Neuron (in vitro differentiated cells): ENCODE measurements at regions not wholly inside any gene's neighbourhood (a gene's known extent, or its start where the extent isn't known, plus 50 kb on each side); places are given as distances from the start of the nearest gene placed in this dataset.

Experiments
- H2AFZ ChIP-seq: one replicate; pipeline ENCODE4 v1.6.1; 2013; ENCODE audit warnings: low read depth, mild to moderate bottlenecking, inconsistent platforms, low read length, moderate library complexity
- H3K27me3 ChIP-seq: one replicate; pipeline ENCODE4 v1.6.1; 2013; ENCODE audit warnings: low read length; ENCODE audit not compliant: insufficient read depth
- H3K36me3 ChIP-seq: one replicate; pipeline ENCODE4 v1.6.1; 2013; ENCODE audit warnings: low read length; ENCODE audit not compliant: insufficient read depth
- H3K4me1 ChIP-seq: one replicate; pipeline ENCODE4 v1.6.1; 2013; ENCODE audit warnings: low read length; ENCODE audit not compliant: insufficient read depth
- H3K4me3 ChIP-seq: 2 replicates; pipeline ENCODE4 v1.5.1; 2013; ENCODE audit warnings: mild to moderate bottlenecking, low read length, moderate library complexity
- H3K9me3 ChIP-seq: one replicate; pipeline ENCODE4 v1.6.1; 2013; ENCODE audit warnings: low read length

DNA sequence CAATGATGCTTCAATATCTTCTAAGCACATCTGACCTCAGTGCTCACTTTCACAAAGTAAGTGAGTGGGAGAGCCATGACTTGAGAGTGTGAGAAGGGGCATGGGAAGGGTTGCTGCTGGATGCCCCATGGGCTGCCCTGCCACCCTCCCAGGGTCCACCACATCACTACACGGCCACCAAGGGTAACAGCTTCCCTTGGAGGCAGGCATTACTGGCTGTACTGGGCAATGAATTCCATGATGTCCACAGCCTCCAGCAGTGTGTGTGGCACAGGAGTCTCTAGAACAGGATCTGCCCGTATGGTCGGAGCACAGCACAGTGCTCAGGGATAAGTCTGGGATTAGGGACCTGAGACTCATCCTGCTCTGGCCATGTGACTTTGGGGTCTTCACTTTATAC, 481.0 kb upstream of the MYT1L start:
- Histone ChIP-seq H3K4me1 (no peaks in the 10 kb centered on the region), H3K4me3 (no peak overlapping the region), H3K9me3 (no peaks in the 10 kb centered on the region)

GRCh38 chr2:2810504-2810903, 479.4 kb upstream of the MYT1L start:
- H3K9me3 ChIP-seq: no peaks in the 10 kb centered on the region
- H3K27me3 ChIP-seq: no peaks in the 10 kb centered on the region
- H3K36me3 ChIP-seq: no peaks in the 10 kb centered on the region
- H3K4me1 ChIP-seq: no peaks in the 10 kb centered on the region
- no peak overlapping the region for H2AFZ ChIP-seq
- no peak overlapping the region for H3K4me3 ChIP-seq

More for the DNA sequence above, 481.0 kb upstream of the MYT1L start:
- H3K27me3 ChIP-seq: no peaks in the 10 kb centered on the region
- no peak overlapping the region for H2AFZ ChIP-seq
- H3K36me3 ChIP-seq: no peaks in the 10 kb centered on the region

DNA sequence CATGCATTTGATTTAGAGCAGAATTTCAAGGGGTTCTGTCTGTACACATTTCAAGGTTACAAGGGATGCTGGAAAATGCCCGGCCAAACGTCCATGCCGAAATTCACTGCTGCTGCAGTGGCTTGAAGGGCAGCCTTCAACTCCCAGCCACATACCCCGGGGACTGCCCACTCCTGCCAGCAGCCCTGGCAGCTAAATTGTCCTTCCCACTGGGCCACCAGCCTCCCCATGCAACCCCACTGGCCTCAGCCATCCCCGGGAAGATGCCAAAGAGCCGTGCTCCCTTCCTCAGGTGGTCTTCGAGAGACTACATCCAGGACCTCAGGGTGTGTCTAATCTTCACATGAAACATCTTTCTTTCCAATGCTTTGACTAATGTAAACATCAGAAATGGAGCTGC, 478.7 kb upstream of the MYT1L start:
- H3K4me3 ChIP-seq: no peak overlapping the region
- no peak overlapping the region for H2AFZ ChIP-seq
- H3K36me3 ChIP-seq: no peaks in the 10 kb centered on the region
- no peaks in the 10 kb centered on the region for H3K4me1 ChIP-seq
- no peaks in the 10 kb centered on the region for H3K9me3 ChIP-seq
- H3K27me3 ChIP-seq: no peaks in the 10 kb centered on the region

GRCh38 chr2:2808551-2809058, 477.5 kb upstream of the MYT1L start:
- Histone ChIP-seq H3K36me3 (no peaks in the 10 kb centered on the region), H2AFZ (no peak overlapping the region), H3K27me3 (no peaks in the 10 kb centered on the region), H3K4me3 (no peak overlapping the region), H3K9me3 (peaks cover 3% of the 10 kb centered on the region), H3K4me1 (no peaks in the 10 kb centered on the region)

DNA sequence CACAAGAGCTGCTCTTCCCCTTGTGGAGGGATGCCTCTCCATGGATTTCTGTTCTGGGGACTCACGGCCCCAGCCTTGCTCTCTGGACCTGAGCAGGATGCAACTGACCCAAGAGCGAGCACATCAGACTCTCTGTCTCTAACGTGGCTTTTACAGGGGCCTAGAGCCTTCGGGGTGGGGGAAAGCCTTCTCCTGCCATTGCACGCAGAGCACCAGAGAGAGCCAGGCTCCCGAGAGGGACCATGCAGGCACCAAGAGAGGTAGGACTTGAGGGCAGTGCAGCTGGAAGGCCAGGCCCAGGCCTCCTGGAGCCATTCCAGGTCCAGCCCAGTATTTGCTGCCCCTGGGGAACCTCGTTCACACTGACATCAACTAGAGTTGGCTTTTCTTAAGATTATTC, 475.6 kb upstream of the MYT1L start:
- H3K27me3 ChIP-seq: no peaks in the 10 kb centered on the region
- H3K4me1 ChIP-seq: no peaks in the 10 kb centered on the region
- peaks cover 3% of the 10 kb centered on the region for H3K9me3 ChIP-seq
- H2AFZ ChIP-seq: no peak overlapping the region
- H3K36me3 ChIP-seq: no peaks in the 10 kb centered on the region
- H3K4me3 ChIP-seq: no peak overlapping the region

DNA sequence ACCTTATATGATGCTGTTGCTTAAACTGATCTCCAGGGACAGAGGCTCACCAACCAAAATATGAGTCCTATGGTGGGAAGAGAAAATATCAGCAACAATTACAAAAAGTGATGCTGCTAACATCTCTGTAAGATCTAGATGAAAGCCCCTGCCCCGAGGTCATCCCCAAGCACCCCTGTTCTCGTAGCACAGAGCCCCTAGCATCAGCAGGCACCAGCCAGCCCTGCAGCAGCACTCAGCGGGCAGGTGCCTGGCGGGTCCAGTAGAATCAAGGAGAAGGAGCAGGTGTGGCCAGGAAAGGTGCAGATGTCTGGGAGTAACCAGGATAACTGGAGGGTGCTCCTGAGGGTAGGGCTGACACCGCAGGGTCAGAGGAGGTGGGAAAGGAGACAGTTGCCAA, 474.2 kb upstream of the MYT1L start:
- Histone ChIP-seq H3K27me3 (no peaks in the 10 kb centered on the region), H2AFZ (no peak overlapping the region), H3K36me3 (no peaks in the 10 kb centered on the region), H3K4me3 (no peak overlapping the region), H3K9me3 (peaks cover 3% of the 10 kb centered on the region), H3K4me1 (no peaks in the 10 kb centered on the region)

GRCh38 chr2:2804528-2804927, 473.5 kb upstream of the MYT1L start:
- Histone ChIP-seq H3K36me3 (no peaks in the 10 kb centered on the region), H3K4me1 (no peaks in the 10 kb centered on the region), H3K4me3 (no peak overlapping the region), H3K27me3 (no peaks in the 10 kb centered on the region), H2AFZ (no peak overlapping the region), H3K9me3 (peaks cover 3% of the 10 kb centered on the region)

DNA sequence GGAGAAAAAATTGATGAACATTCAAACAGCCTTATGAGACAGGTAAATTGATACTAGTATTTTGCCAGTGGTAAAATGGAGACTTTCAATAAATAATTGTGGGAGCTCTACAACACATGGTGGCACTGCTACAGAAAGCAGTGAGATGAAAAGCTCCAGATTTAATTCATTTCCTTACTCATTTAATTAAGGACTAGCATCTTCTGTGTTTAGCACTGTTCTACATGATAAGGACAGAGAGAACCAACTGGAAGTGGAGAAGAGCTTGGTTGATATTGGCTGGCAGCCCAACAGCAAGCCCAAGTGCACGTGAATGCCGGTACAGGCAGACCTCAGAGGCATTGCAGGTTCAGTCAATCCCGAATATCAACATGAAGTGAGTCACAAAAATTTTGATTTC, 470.4 kb upstream of the MYT1L start:
- Histone ChIP-seq H3K9me3 (peaks cover 3% of the 10 kb centered on the region), H3K4me3 (no peak overlapping the region), H3K36me3 (no peaks in the 10 kb centered on the region), H2AFZ (no peak overlapping the region), H3K4me1 (no peaks in the 10 kb centered on the region), H3K27me3 (no peaks in the 10 kb centered on the region)

GRCh38 chr2:2800697-2801096, 469.6 kb upstream of the MYT1L start:
- Histone ChIP-seq H3K27me3 (no peaks in the 10 kb centered on the region), H3K4me1 (no peaks in the 10 kb centered on the region)

GRCh38 chr2:2800001-2800400, 468.9 kb upstream of the MYT1L start:
- Histone ChIP-seq H3K4me3 (no peak overlapping the region), H3K9me3 (peaks cover 3% of the 10 kb centered on the region), H3K4me1 (no peaks in the 10 kb centered on the region), H3K27me3 (no peaks in the 10 kb centered on the region), H3K36me3 (no peaks in the 10 kb centered on the region), H2AFZ (no peak overlapping the region)

More at GRCh38 chr2:2800697-2801096, 469.6 kb upstream of the MYT1L start:
- H3K36me3 ChIP-seq: no peaks in the 10 kb centered on the region
- H3K4me3 ChIP-seq: no peak overlapping the region
- peaks cover 3% of the 10 kb centered on the region for H3K9me3 ChIP-seq
- no peak overlapping the region for H2AFZ ChIP-seq

- Histone ChIP-seq H3K27me3 (no peaks in the 10 kb centered on the region), H2AFZ (no peak overlapping the region), H3K9me3 (peaks cover 3% of the 10 kb centered on the region), H3K4me1 (no peaks in the 10 kb centered on the region), H3K36me3 (no peaks in the 10 kb centered on the region), H3K4me3 (no peak overlapping the region)
Measured at GRCh38 chr2:2799151-2799697, 468.1 kb upstream of the MYT1L start.

GRCh38 chr2:2798337-2798736, 467.3 kb upstream of the MYT1L start:
- H3K4me1 ChIP-seq: no peaks in the 10 kb centered on the region
- H3K27me3 ChIP-seq: no peaks in the 10 kb centered on the region
- H3K4me3 ChIP-seq: no peak overlapping the region
- no peaks in the 10 kb centered on the region for H3K9me3 ChIP-seq
- H2AFZ ChIP-seq: no peak overlapping the region
- no peaks in the 10 kb centered on the region for H3K36me3 ChIP-seq

- Histone ChIP-seq H3K9me3 (no peaks in the 10 kb centered on the region), H2AFZ (no peak overlapping the region), H3K27me3 (no peaks in the 10 kb centered on the region), H3K4me3 (no peak overlapping the region), H3K36me3 (no peaks in the 10 kb centered on the region), H3K4me1 (no peaks in the 10 kb centered on the region)
Measured at GRCh38 chr2:2797797-2798196, 466.7 kb upstream of the MYT1L start.

DNA sequence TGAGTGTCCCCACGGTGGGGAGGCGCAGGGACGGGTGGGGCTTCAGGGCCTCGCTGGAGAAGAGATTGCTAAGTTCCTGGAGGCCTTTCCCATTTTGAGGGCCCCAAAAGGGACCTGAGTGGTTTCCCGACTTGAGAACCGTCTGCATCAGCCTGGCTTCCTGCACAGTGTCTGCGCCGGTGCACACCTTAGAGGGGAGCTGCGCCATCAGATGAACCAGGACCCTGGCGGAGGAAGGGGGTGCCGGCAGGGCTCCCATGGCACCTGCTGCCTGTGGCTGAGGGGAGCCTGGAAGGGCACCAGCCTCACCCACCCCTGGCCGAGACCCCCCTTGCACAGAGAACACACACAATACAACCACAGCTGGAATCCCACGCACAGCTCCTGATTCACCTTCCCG, 465.1 kb upstream of the MYT1L start:
- Histone ChIP-seq H3K4me1 (no peaks in the 10 kb centered on the region), H2AFZ (no peak overlapping the region), H3K36me3 (no peaks in the 10 kb centered on the region), H3K9me3 (no peaks in the 10 kb centered on the region), H3K27me3 (no peaks in the 10 kb centered on the region), H3K4me3 (no peak overlapping the region)
